Activated T-helper 9 cell treated with anti-CD3 and anti-CD28 coated beads, Interleukin-2, amount 50 U/mL, for 16 hours (primary cell): ENCODE measurements at regions not wholly inside any gene's neighbourhood (a gene's known extent, or its start where the extent isn't known, plus 50 kb on each side); places are given as distances from the start of the nearest gene placed in this dataset.

ENCODE experiments used
- DNase-seq: peaks from one replicate; pipeline ENCODE4 v3.0.0-alpha.2; 2020; ENCODE audit warnings: low read depth

DNA sequence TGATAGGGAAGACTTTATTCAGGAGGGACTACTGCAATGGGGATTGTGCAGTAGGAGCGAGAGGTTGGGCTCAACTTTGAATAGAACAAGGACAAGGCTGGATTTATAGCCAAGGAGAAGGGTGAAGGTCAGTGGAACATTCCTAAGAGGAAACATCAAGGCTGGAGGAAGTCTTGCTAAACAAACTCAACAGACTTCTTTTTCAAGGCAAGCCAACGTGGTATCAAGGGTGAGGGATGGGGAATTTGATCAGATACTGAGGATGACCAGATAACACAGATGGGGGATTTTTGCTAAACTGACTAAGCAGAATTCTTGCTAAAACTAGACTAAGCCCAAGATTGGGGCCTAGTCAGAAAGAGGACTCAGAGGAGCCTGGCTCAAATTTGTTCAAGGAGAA lies 107.3 kb downstream of the DUSP10 start:
- no peak for DNase-seq

DNA sequence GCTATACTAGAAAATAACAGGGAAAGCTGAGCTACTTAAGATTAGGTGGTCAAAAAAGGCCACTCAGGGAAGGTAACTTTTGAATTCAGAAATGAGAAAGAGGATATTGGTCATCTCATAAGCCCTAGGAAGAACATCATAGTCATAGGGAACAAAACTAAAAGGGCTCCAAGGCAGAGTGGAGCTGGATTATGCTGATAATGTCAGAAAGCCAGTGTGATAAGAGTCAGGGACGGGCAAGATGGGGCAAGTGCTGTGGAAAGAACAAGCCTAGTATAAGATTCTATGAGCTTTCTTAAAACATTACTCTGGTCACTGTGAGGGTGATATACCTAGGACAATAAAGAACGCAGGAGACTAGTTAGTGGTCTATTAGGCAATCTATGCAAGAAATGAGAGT lies 106.6 kb downstream of the DUSP10 start:
- no peak for DNase-seq

GRCh38 chr1:221636096-221636495 lies 105.8 kb downstream of the DUSP10 start:
- DNase-seq: no peak

DNA sequence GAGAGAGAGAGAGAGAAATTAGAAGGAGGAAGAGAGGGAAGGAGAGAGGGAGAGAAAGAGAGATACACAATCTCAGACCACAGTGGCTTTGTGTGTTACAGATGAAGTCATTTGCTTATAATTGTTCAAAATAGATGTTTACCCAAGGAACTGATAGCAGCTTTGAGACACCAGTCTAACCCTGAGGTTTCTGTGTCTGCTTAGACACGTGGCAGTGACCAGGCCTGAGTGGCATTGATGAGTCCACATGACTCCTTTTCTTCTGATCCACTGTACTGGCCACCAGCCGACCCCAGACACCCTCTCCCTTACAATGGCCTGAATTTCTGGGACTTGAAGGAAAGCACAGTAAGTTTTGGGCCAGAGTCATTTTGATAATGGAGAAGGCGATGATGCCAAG lies 104.9 kb downstream of the DUSP10 start:
- no peak for DNase-seq

DNA sequence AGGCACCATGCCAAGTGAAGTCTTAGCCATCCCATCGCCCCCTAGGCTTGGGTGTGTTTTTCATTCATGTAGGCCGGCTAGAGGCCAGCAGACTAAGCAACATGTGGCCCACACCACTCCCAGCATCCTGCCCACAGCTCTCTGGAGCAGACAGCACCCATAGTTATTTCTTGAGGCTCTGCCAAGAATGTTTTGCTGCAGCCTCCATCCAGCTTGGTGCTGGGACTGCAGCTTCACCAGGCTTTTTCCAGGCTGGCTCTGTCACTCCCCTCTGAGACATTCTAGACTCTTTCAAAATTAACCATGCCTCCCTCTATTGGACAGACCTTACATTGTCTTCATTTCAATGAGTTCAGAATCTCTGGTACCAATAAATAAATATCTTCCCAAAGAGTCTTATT lies 104.2 kb downstream of the DUSP10 start:
- DNase-seq: no peak

GRCh38 chr1:221638595-221638994 lies 103.3 kb downstream of the DUSP10 start:
- DNase-seq: no peak

DNA sequence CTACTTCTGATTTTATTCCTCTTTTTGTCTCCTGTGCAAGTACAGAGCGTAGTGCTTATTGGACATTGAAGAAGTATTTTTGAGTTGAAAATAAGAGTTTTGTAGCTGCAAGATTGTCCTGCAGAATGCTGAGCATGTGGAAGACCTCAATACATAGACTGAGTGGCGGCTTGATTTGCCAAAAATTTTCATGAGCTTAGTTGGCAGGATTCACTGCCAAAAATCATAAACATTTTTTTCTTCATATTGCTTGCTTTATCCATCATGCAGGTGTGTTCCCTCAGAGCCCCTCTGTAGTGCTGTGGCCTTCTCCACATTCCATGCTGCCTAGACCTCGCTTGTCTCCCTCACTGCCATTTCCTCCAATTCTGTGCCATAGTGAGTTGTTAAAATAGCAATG lies 100.1 kb downstream of the DUSP10 start:
- DNase-seq: no peak

GRCh38 chr1:221643404-221644144 lies 98.3 kb downstream of the DUSP10 start:
- DNase-seq: no peak

- DNase-seq: no peak
Measured at GRCh38 chr1:221644145-221644448, 97.8 kb downstream of the DUSP10 start.

- DNase-seq: no peak
Measured at GRCh38 chr1:221644663-221645258, 97.1 kb downstream of the DUSP10 start.

DNA sequence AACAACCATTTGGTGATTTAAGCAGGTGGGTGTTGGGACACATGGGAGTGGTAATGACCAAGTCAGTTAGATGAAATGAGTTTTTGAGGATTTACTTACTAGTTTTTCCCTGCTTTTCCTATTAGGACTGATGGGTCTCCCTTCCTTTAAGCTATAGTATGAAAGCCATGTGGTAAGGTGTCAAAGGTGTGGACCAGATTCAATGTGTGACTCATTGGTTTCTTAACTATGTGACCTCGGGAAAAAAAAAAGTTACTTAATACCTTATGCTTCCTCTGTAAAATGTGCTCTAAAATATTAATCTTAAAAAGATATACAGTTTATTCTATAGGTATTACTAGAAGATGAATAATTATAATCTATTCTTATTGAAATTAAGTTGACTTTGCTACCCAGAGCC lies 93.7 kb downstream of the DUSP10 start:
- DNase-seq: no peak
